GM23338 (cell line): ENCODE measurements at regions not wholly inside any gene's neighbourhood (a gene's known extent, or its start where the extent isn't known, plus 50 kb on each side); places are given as distances from the start of the nearest gene placed in this dataset.

Source experiments
- ATAC-seq: fragments of 200-7000 bp; cut with Tn5 transposase; 3 replicates; pipeline ENCODE4 v1.9.1; 2020
- DNase-seq: peaks from one replicate; pipeline ENCODE4 v3.0.0-alpha.2; 2015; ENCODE audit warnings: low spot score
- H2AFZ ChIP-seq: fragments of 200-600 bp; sonication (generic); 2 replicates; pipeline ENCODE4 v1.8.0; 2016; ENCODE audit warnings: antibody characterized with exemption, mild to moderate bottlenecking, moderate library complexity
- H3F3A ChIP-seq: fragments of 200-600 bp; sonication (generic); replicated peaks from 2 replicates; pipeline ENCODE4 v1.8.0; 2017; ENCODE audit warnings: antibody characterized with exemption, mixed run types, low read depth
- H3K27ac ChIP-seq: fragments of 200-600 bp; sonication (generic); 2 replicates; pipeline ENCODE4 v1.6.1; 2016; ENCODE audit warnings: low read depth
- H3K27me3 ChIP-seq: fragments of 200-600 bp; sonication (generic); 2 replicates; pipeline ENCODE4 v1.8.0; 2016; ENCODE audit warnings: mild to moderate bottlenecking, mixed run types, moderate library complexity; ENCODE audit not compliant: insufficient read depth
- H3K36me3 ChIP-seq: fragments of 200-600 bp; sonication (generic); 2 replicates; pipeline ENCODE4 v1.8.0; 2016; ENCODE audit warnings: mild to moderate bottlenecking; ENCODE audit not compliant: insufficient read depth
- H3K4me1 ChIP-seq: fragments of 200-600 bp; sonication (generic); 2 replicates; pipeline ENCODE4 v1.8.0; 2016; ENCODE audit warnings: mild to moderate bottlenecking, moderate library complexity; ENCODE audit not compliant: insufficient read depth
- H3K4me2 ChIP-seq: fragments of 200-600 bp; sonication (generic); 2 replicates; pipeline ENCODE4 v1.7.1; 2017; ENCODE audit warnings: mixed run types
- H3K4me3 ChIP-seq: fragments of 200-600 bp; sonication (generic); 2 replicates; pipeline ENCODE4 v1.6.1; 2016; ENCODE audit warnings: mixed run types
- H3K79me2 ChIP-seq: fragments of 200-600 bp; sonication (generic); replicated peaks from 2 replicates; pipeline ENCODE4 v1.8.0; 2017; ENCODE audit warnings: mild to moderate bottlenecking; ENCODE audit not compliant: insufficient read depth
- H3K9me2 ChIP-seq: fragments of 200-600 bp; sonication (generic); 2 replicates; pipeline ENCODE4 v1.8.0; 2017; ENCODE audit not compliant: insufficient read depth
- H4K20me1 ChIP-seq: fragments of 200-600 bp; sonication (generic); replicated peaks from 2 replicates; pipeline ENCODE4 v1.8.0; 2017; ENCODE audit warnings: mild to moderate bottlenecking; ENCODE audit not compliant: insufficient read depth
- H3K27ac Mint-ChIP-seq: 2 replicates; pipeline ENCODE4 v1.8.0; 2020; ENCODE audit warnings: inconsistent platforms, mild to moderate bottlenecking, moderate library complexity, mixed read lengths
- H3K27me3 Mint-ChIP-seq: 3 replicates; pipeline ENCODE4 v1.8.0; 2022; ENCODE audit warnings: low read depth, mild to moderate bottlenecking, moderate library complexity, mixed read lengths, inconsistent platforms; ENCODE audit not compliant: insufficient read depth, poor library complexity
- H3K36me3 Mint-ChIP-seq: 3 replicates; pipeline ENCODE4 v1.8.0; 2021; ENCODE audit warnings: low read depth, mild to moderate bottlenecking, inconsistent platforms, moderate library complexity, mixed read lengths
- H3K4me1 Mint-ChIP-seq: 3 replicates; pipeline ENCODE4 v1.8.0; 2020; ENCODE audit warnings: mild to moderate bottlenecking, inconsistent platforms, mixed read lengths
- H3K4me3 Mint-ChIP-seq: 3 replicates; pipeline ENCODE4 v1.8.0; 2021; ENCODE audit warnings: moderate library complexity, mild to moderate bottlenecking, inconsistent platforms, mixed read lengths
- H3K9me3 Mint-ChIP-seq: 3 replicates; pipeline ENCODE4 v1.8.0; 2020; ENCODE audit warnings: moderate library complexity, mild to moderate bottlenecking, inconsistent platforms, mixed read lengths
- CREB1 ChIP-seq: fragments of 250-450 bp; sonication (Bioruptor Pico); IDR thresholded peaks from 2 replicates; pipeline ENCODE4 v1.5.0; 2020; ENCODE audit warnings: low read depth, mild to moderate bottlenecking, moderate library complexity
- EZH2 ChIP-seq: fragments of 200-600 bp; sonication (generic); IDR thresholded peaks from one replicate; pipeline ENCODE4 v1.8.0; 2017; ENCODE audit warnings: antibody characterized with exemption, mild to moderate bottlenecking, low read depth; ENCODE audit not compliant: unreplicated experiment
- EZH2phosphoT487 ChIP-seq: fragments of 200-600 bp; sonication (generic); IDR thresholded peaks from one replicate; pipeline ENCODE4 v1.8.1; 2018; ENCODE audit warnings: antibody characterized with exemption; ENCODE audit not compliant: unreplicated experiment
- JUNB ChIP-seq: IDR thresholded peaks from one replicate; pipeline ENCODE4 v1.6.1; 2016; ENCODE audit warnings: antibody characterized with exemption; ENCODE audit not compliant: unreplicated experiment
- NANOG ChIP-seq: IDR thresholded peaks from 2 replicates; pipeline ENCODE4 v1.6.1; 2016; ENCODE audit warnings: antibody characterized with exemption, borderline replicate concordance
- POLR2AphosphoS5 ChIP-seq: IDR thresholded peaks from 2 replicates; pipeline ENCODE4 v1.6.1; 2016; ENCODE audit warnings: antibody characterized with exemption, low read depth
- STAT1 ChIP-seq: IDR thresholded peaks from one replicate; pipeline ENCODE4 v1.6.1; 2016; ENCODE audit warnings: antibody characterized with exemption; ENCODE audit not compliant: unreplicated experiment
- ZNF114 ChIP-seq: fragments of 250-450 bp; sonication (Bioruptor Pico); IDR thresholded peaks from 2 replicates; pipeline ENCODE4 v1.5.0; 2020; ENCODE audit warnings: mild to moderate bottlenecking, moderate library complexity
- ZNF331 ChIP-seq: fragments of 250-450 bp; sonication (Bioruptor Pico); IDR thresholded peaks from 2 replicates; pipeline ENCODE4 v1.5.0; 2020; ENCODE audit warnings: low read depth, mild to moderate bottlenecking, moderate library complexity
- TF ChIP-seq, protein P1 (sequence below): fragments of 250-450 bp; sonication (Bioruptor Pico); IDR thresholded peaks from 2 replicates; pipeline ENCODE4 v1.5.0; 2020; ENCODE audit warnings: mild to moderate bottlenecking, moderate library complexity
- TF ChIP-seq, protein P2 (sequence below): IDR thresholded peaks from one replicate; pipeline ENCODE4 v1.6.1; 2018; ENCODE audit warnings: antibody characterized with exemption; ENCODE audit not compliant: unreplicated experiment
- TF ChIP-seq, protein P3 (sequence below), 2 experiments: fragments of 200-600 bp in 1 of 2; sonication (generic) in 1 of 2; conservative IDR thresholded peaks; 2 replicates each; pipeline versions ENCODE4 v1.5.1 to v1.6.1; 2016 to 2017; ENCODE audit warnings: antibody characterized with exemption in 2 of 2, low read depth in 2 of 2, mild to moderate bottlenecking in 2 of 2, moderate library complexity in 1 of 2
- TF ChIP-seq, protein P4 (sequence below): IDR thresholded peaks from 2 replicates; pipeline ENCODE4 v1.6.1; 2016; ENCODE audit warnings: antibody characterized with exemption

DNA sequence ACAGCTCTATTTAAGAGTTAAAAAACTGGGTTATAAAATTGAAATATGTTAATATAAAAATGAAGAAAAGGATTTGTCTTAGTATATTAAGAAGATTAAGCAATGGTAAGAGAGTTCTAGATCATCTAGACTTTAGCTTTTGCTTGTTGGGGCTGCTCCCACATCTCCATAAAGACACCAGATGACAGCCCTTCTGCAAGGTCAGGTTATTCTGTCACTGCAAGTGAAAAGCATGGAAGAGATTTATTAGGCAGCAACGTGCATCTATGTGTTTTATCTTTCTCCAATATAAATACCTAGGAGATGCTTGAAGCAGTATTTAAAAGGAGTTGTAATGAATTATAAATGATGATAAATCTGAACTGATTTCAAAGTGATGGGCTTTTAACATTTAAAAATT is 1560.4 kb downstream of the AMY1C start:
- H2AFZ ChIP-seq, result no peak overlapping the region
- H3K9me3 Mint-ChIP-seq, result no peaks in the 10 kb centered on the region
- no peak for TF ChIP-seq CREB1
- no peak for TF ChIP-seq NANOG
- TF ChIP-seq, protein P1, sequence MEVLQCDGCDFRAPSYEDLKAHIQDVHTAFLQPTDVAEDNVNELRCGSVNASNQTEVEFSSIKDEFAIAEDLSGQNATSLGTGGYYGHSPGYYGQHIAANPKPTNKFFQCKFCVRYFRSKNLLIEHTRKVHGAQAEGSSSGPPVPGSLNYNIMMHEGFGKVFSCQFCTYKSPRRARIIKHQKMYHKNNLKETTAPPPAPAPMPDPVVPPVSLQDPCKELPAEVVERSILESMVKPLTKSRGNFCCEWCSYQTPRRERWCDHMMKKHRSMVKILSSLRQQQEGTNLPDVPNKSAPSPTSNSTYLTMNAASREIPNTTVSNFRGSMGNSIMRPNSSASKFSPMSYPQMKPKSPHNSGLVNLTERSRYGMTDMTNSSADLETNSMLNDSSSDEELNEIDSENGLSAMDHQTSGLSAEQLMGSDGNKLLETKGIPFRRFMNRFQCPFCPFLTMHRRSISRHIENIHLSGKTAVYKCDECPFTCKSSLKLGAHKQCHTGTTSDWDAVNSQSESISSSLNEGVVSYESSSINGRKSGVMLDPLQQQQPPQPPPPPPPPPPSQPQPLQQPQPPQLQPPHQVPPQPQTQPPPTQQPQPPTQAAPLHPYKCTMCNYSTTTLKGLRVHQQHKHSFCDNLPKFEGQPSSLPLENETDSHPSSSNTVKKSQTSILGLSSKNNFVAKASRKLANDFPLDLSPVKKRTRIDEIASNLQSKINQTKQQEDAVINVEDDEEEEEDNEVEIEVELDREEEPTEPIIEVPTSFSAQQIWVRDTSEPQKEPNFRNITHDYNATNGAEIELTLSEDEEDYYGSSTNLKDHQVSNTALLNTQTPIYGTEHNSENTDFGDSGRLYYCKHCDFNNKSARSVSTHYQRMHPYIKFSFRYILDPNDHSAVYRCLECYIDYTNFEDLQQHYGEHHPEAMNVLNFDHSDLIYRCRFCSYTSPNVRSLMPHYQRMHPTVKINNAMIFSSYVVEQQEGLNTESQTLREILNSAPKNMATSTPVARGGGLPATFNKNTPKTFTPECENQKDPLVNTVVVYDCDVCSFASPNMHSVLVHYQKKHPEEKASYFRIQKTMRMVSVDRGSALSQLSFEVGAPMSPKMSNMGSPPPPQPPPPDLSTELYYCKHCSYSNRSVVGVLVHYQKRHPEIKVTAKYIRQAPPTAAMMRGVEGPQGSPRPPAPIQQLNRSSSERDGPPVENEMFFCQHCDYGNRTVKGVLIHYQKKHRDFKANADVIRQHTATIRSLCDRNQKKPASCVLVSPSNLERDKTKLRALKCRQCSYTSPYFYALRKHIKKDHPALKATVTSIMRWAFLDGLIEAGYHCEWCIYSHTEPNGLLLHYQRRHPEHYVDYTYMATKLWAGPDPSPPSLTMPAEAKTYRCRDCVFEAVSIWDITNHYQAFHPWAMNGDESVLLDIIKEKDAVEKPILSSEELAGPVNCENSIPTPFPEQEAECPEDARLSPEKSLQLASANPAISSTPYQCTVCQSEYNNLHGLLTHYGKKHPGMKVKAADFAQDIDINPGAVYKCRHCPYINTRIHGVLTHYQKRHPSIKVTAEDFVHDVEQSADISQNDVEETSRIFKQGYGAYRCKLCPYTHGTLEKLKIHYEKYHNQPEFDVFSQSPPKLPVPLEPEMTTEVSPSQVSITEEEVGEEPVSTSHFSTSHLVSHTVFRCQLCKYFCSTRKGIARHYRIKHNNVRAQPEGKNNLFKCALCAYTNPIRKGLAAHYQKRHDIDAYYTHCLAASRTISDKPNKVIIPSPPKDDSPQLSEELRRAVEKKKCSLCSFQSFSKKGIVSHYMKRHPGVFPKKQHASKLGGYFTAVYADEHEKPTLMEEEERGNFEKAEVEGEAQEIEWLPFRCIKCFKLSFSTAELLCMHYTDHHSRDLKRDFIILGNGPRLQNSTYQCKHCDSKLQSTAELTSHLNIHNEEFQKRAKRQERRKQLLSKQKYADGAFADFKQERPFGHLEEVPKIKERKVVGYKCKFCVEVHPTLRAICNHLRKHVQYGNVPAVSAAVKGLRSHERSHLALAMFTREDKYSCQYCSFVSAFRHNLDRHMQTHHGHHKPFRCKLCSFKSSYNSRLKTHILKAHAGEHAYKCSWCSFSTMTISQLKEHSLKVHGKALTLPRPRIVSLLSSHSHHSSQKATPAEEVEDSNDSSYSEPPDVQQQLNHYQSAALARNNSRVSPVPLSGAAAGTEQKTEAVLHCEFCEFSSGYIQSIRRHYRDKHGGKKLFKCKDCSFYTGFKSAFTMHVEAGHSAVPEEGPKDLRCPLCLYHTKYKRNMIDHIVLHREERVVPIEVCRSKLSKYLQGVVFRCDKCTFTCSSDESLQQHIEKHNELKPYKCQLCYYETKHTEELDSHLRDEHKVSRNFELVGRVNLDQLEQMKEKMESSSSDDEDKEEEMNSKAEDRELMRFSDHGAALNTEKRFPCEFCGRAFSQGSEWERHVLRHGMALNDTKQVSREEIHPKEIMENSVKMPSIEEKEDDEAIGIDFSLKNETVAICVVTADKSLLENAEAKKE, result no peak
- TF ChIP-seq, protein P2, sequence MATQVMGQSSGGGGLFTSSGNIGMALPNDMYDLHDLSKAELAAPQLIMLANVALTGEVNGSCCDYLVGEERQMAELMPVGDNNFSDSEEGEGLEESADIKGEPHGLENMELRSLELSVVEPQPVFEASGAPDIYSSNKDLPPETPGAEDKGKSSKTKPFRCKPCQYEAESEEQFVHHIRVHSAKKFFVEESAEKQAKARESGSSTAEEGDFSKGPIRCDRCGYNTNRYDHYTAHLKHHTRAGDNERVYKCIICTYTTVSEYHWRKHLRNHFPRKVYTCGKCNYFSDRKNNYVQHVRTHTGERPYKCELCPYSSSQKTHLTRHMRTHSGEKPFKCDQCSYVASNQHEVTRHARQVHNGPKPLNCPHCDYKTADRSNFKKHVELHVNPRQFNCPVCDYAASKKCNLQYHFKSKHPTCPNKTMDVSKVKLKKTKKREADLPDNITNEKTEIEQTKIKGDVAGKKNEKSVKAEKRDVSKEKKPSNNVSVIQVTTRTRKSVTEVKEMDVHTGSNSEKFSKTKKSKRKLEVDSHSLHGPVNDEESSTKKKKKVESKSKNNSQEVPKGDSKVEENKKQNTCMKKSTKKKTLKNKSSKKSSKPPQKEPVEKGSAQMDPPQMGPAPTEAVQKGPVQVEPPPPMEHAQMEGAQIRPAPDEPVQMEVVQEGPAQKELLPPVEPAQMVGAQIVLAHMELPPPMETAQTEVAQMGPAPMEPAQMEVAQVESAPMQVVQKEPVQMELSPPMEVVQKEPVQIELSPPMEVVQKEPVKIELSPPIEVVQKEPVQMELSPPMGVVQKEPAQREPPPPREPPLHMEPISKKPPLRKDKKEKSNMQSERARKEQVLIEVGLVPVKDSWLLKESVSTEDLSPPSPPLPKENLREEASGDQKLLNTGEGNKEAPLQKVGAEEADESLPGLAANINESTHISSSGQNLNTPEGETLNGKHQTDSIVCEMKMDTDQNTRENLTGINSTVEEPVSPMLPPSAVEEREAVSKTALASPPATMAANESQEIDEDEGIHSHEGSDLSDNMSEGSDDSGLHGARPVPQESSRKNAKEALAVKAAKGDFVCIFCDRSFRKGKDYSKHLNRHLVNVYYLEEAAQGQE, result no peak
- no peak for TF ChIP-seq ZNF114 (CRISPR knock-in tag)
- TF ChIP-seq, protein P3, sequence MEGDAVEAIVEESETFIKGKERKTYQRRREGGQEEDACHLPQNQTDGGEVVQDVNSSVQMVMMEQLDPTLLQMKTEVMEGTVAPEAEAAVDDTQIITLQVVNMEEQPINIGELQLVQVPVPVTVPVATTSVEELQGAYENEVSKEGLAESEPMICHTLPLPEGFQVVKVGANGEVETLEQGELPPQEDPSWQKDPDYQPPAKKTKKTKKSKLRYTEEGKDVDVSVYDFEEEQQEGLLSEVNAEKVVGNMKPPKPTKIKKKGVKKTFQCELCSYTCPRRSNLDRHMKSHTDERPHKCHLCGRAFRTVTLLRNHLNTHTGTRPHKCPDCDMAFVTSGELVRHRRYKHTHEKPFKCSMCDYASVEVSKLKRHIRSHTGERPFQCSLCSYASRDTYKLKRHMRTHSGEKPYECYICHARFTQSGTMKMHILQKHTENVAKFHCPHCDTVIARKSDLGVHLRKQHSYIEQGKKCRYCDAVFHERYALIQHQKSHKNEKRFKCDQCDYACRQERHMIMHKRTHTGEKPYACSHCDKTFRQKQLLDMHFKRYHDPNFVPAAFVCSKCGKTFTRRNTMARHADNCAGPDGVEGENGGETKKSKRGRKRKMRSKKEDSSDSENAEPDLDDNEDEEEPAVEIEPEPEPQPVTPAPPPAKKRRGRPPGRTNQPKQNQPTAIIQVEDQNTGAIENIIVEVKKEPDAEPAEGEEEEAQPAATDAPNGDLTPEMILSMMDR (conservative IDR thresholded peaks at IDR 0.05; ENCODE audit: low read depth in 2 of 2), result no peak
- no peak for TF ChIP-seq EZH2
- TF ChIP-seq EZH2phosphoT487, result no peak
- no peak for TF ChIP-seq POLR2AphosphoS5
- TF ChIP-seq ZNF331, result no peak
- no peak for TF ChIP-seq STAT1
- TF ChIP-seq JUNB, result no peak
- TF ChIP-seq, protein P4, sequence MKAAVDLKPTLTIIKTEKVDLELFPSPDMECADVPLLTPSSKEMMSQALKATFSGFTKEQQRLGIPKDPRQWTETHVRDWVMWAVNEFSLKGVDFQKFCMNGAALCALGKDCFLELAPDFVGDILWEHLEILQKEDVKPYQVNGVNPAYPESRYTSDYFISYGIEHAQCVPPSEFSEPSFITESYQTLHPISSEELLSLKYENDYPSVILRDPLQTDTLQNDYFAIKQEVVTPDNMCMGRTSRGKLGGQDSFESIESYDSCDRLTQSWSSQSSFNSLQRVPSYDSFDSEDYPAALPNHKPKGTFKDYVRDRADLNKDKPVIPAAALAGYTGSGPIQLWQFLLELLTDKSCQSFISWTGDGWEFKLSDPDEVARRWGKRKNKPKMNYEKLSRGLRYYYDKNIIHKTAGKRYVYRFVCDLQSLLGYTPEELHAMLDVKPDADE, result no peak
- no peak overlapping the region for H3K4me2 ChIP-seq
- no peak overlapping the region for H3K27ac ChIP-seq
- H3F3A ChIP-seq, result no peaks in the 10 kb centered on the region
- H3K36me3 Mint-ChIP-seq, result no peaks in the 10 kb centered on the region
- no peak for ATAC-seq
- no peaks in the 10 kb centered on the region for H3K27me3 ChIP-seq
- no peaks in the 10 kb centered on the region for H3K9me2 ChIP-seq
- H3K27ac Mint-ChIP-seq, result no peak overlapping the region
- no peaks in the 10 kb centered on the region for H4K20me1 ChIP-seq
- no peaks in the 10 kb centered on the region for H3K79me2 ChIP-seq
- no peaks in the 10 kb centered on the region for H3K4me1 ChIP-seq
- H3K4me3 Mint-ChIP-seq, result no peak overlapping the region
- peaks cover 2% of the 10 kb centered on the region for H3K27me3 Mint-ChIP-seq
- no peaks in the 10 kb centered on the region for H3K36me3 ChIP-seq
- H3K4me3 ChIP-seq, result no peak overlapping the region
- no peaks in the 10 kb centered on the region for H3K4me1 Mint-ChIP-seq
- DNase-seq, result no peak
